KMS-11 (cell line): ENCODE measurements at regions not wholly inside any gene's neighbourhood (a gene's known extent, or its start where the extent isn't known, plus 50 kb on each side); places are given as distances from the start of the nearest gene placed in this dataset.
A peak's percentile ranks its signal among the peaks of the same experiment; 100 is the strongest.

Experiments used
- H2AFZ ChIP-seq: fragments of 200-600 bp; sonication (generic); 2 replicates; pipeline ENCODE4 v1.6.1; 2016; ENCODE audit warnings: antibody characterized with exemption, mixed run types, low read depth
- H3K27ac ChIP-seq: fragments of 200-600 bp; sonication (generic); 2 replicates; pipeline ENCODE4 v1.6.1; 2016; ENCODE audit warnings: mild to moderate bottlenecking, mixed run types
- H3K27me3 ChIP-seq: fragments of 200-600 bp; sonication (generic); 2 replicates; pipeline ENCODE4 v1.6.1; 2017; ENCODE audit warnings: mild to moderate bottlenecking, low read depth, mixed run types, moderate library complexity; ENCODE audit not compliant: insufficient read depth
- H3K36me3 ChIP-seq: fragments of 200-600 bp; sonication (generic); 2 replicates; pipeline ENCODE4 v1.6.1; 2017; ENCODE audit warnings: mild to moderate bottlenecking, mixed run types; ENCODE audit not compliant: insufficient read depth
- H3K4me1 ChIP-seq: fragments of 200-600 bp; sonication (generic); 2 replicates; pipeline ENCODE4 v1.6.1; 2016; ENCODE audit warnings: mild to moderate bottlenecking, low read depth, mixed run types; ENCODE audit not compliant: poor library complexity, severe bottlenecking
- H3K4me2 ChIP-seq: fragments of 200-600 bp; sonication (generic); 2 replicates; pipeline ENCODE4 v1.7.0; 2016; ENCODE audit warnings: mild to moderate bottlenecking, mixed run types
- H3K4me3 ChIP-seq: fragments of 200-600 bp; sonication (generic); IDR thresholded peaks from 2 replicates; pipeline ENCODE4 v1.6.1; 2017; ENCODE audit warnings: low read depth, low read length, mixed read lengths; ENCODE audit not compliant: insufficient read depth
- H3K79me2 ChIP-seq: fragments of 200-600 bp; sonication (generic); 2 replicates; pipeline ENCODE4 v1.6.1; 2016; ENCODE audit warnings: low read depth, mixed run types; ENCODE audit not compliant: insufficient read depth
- H3K9ac ChIP-seq: fragments of 200-600 bp; sonication (generic); 2 replicates; pipeline ENCODE4 v1.6.1; 2016; ENCODE audit warnings: mild to moderate bottlenecking, mixed run types
- H4K20me1 ChIP-seq: fragments of 200-600 bp; sonication (generic); 2 replicates; pipeline ENCODE4 v1.6.1; 2016; ENCODE audit warnings: mild to moderate bottlenecking, mixed run types; ENCODE audit not compliant: insufficient read depth
- TF ChIP-seq, protein P1 (sequence below): fragments of 200-600 bp; sonication (generic); conservative IDR thresholded peaks from 2 replicates; pipeline ENCODE4 v1.6.1; 2017; ENCODE audit warnings: low read depth, mild to moderate bottlenecking, antibody characterized with exemption, low read length, moderate library complexity, mixed read lengths

DNA sequence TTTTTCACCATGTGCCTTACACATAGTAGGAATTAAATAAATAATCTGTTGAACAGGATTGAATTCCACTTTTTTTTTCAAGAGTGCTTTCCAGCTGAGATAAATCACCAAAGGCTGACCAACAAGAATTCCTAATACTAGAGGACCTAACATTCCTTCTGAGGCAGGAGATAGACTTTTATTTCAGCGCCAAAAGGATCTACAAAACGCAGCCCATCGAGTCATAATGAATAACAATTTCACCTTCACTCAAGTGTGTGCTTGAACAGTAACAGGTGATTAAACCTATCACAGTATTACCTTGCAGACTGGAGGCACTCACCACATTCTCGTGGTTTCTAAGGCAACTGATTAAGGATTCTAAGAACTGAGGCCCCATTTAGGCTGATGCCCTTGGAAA is 224.3 kb upstream of the ATP2B1 start:
- no peak overlapping the region for H3K9ac ChIP-seq
- H3K27ac ChIP-seq, result no peak overlapping the region
- H3K4me3 ChIP-seq, result no peak overlapping the region
- no peak overlapping the region for H3K4me2 ChIP-seq
- no peaks in the 10 kb centered on the region for H3K36me3 ChIP-seq
- no peaks in the 10 kb centered on the region for H3K27me3 ChIP-seq
- H3K4me1 ChIP-seq, result no peaks in the 10 kb centered on the region
- no peaks in the 10 kb centered on the region for H4K20me1 ChIP-seq
- H2AFZ ChIP-seq, result no peak overlapping the region
- TF ChIP-seq, protein P1, sequence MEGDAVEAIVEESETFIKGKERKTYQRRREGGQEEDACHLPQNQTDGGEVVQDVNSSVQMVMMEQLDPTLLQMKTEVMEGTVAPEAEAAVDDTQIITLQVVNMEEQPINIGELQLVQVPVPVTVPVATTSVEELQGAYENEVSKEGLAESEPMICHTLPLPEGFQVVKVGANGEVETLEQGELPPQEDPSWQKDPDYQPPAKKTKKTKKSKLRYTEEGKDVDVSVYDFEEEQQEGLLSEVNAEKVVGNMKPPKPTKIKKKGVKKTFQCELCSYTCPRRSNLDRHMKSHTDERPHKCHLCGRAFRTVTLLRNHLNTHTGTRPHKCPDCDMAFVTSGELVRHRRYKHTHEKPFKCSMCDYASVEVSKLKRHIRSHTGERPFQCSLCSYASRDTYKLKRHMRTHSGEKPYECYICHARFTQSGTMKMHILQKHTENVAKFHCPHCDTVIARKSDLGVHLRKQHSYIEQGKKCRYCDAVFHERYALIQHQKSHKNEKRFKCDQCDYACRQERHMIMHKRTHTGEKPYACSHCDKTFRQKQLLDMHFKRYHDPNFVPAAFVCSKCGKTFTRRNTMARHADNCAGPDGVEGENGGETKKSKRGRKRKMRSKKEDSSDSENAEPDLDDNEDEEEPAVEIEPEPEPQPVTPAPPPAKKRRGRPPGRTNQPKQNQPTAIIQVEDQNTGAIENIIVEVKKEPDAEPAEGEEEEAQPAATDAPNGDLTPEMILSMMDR, result no peak
- H3K79me2 ChIP-seq, result no peaks in the 10 kb centered on the region

- Histone ChIP-seq H3K4me1 (peaks cover 9% of the 10 kb centered on the region), H3K9ac (no peak overlapping the region), H3K4me2 (no peak overlapping the region), H3K79me2 (no peaks in the 10 kb centered on the region), H3K4me3 (no peak overlapping the region), H2AFZ (no peak overlapping the region), H3K36me3 (no peaks in the 10 kb centered on the region), H4K20me1 (no peaks in the 10 kb centered on the region), H3K27ac (no peak overlapping the region), H3K27me3 (no peaks in the 10 kb centered on the region)
- TF ChIP-seq, protein P1, result no peak
Measured at GRCh38 chr12:89928467-89928866, 219.8 kb upstream of the ATP2B1 start.

DNA sequence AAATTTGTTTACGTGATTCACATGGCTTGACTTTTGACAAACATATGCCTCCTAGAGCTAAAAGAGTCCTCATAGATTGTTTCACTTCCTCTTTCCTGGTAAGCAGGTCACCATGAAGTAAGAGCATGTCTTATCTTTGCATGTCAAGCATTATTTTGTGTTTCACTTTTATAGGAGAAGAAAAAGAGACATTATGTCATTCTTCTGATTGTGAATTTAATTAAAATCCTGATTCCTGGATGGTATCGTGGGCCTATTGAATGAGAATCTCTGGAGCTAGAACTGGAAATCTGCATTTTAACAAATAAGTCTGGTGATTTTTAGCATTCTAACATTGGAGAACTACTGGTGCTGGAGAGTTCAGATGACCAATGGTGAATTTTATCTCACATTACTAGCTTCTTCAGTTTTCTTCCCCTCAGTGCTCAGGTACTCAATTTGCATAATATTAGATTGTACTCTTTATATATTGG is 218.6 kb upstream of the ATP2B1 start:
- Histone ChIP-seq H3K27ac (no peak overlapping the region), H3K9ac (no peak overlapping the region), H4K20me1 (no peaks in the 10 kb centered on the region), H3K36me3 (no peaks in the 10 kb centered on the region), H3K4me1 (peaks cover 9% of the 10 kb centered on the region), H3K4me2 (peak overlapping the region; percentile 29), H2AFZ (no peak overlapping the region), H3K27me3 (no peaks in the 10 kb centered on the region), H3K4me3 (no peak overlapping the region), H3K79me2 (no peaks in the 10 kb centered on the region)
- TF ChIP-seq, protein P1, result no peak

GRCh38 chr12:89924191-89924590 is 215.6 kb upstream of the ATP2B1 start:
- H3K36me3 ChIP-seq, result no peaks in the 10 kb centered on the region
- no peak overlapping the region for H3K4me2 ChIP-seq
- no peak overlapping the region for H3K27ac ChIP-seq
- TF ChIP-seq, protein P1, result no peak
- H3K4me1 ChIP-seq, result peaks cover 9% of the 10 kb centered on the region
- H2AFZ ChIP-seq, result no peak overlapping the region
- H3K27me3 ChIP-seq, result no peaks in the 10 kb centered on the region
- no peak overlapping the region for H3K9ac ChIP-seq
- no peak overlapping the region for H3K4me3 ChIP-seq
- H3K79me2 ChIP-seq, result no peaks in the 10 kb centered on the region
- no peaks in the 10 kb centered on the region for H4K20me1 ChIP-seq
